T-cell (primary cell): ENCODE measurements at regions not wholly inside any gene's neighbourhood (a gene's known extent, or its start where the extent isn't known, plus 50 kb on each side); places are given as distances from the start of the nearest gene placed in this dataset.

Experiments used
- ATAC-seq, 4 experiments: fragments of 200-7000 bp in 3 of 4; fragments of 150-1000 bp in 1 of 4; cut with Tn5 transposase; replicated peaks in 1 of 4; 1 replicate in 3 of 4; 2 replicates in 1 of 4; pipeline ENCODE4 v1.10.0; 2021; ENCODE audit warnings: moderate library complexity in 3 of 4, mild to moderate bottlenecking in 2 of 4, moderate number of reproducible peaks in 1 of 4
- CTCF ChIA-PET, 2 donors: fragments of 300-600 bp; sonication (Branson Sonifier 250); formaldehyde crosslinking; loops; one replicate each; lab custom pipeline; 2022; ENCODE audit warnings: antibody characterized with exemption in 2 of 2; lab: Charles Lee
- POLR2A ChIA-PET, 2 donors: fragments of 300-600 bp; sonication (Branson Sonifier 250); formaldehyde crosslinking; loops; one replicate each; lab custom pipeline; 2022; ENCODE audit warnings: antibody characterized with exemption in 2 of 2; lab: Charles Lee
- DNase-seq, 35 experiments: peaks; one replicate each; pipeline versions ENCODE4 v3.0.0 to v3.0.0-alpha.2; 2013 to 2023
- H3K27ac ChIP-seq: one replicate; pipeline ENCODE4 v1.5.1; 2013; ENCODE audit warnings: low read length
- H3K27me3 ChIP-seq, 2 experiments: replicated peaks in 1 of 2; 1 replicate in 1 of 2; 2 replicates in 1 of 2; pipeline versions ENCODE4 v1.6.1 to v1.7.0; 2013; ENCODE audit warnings: low read length in 1 of 2, mixed read lengths in 1 of 2; ENCODE audit not compliant: control insufficient read depth in 2 of 2, insufficient read depth in 2 of 2; ENCODE audit errors: extremely low read depth in 1 of 2
- H3K36me3 ChIP-seq, 2 donors: 1 replicate in 1 of 2; 2 replicates in 1 of 2; pipeline versions ENCODE4 v1.6.1 to v1.7.0; 2013; ENCODE audit warnings: low read length in 1 of 2; ENCODE audit not compliant: control insufficient read depth in 2 of 2, insufficient read depth in 1 of 2; ENCODE audit errors: extremely low read depth in 1 of 2
- H3K4me1 ChIP-seq, 2 experiments: 1 replicate in 1 of 2; 2 replicates in 1 of 2; pipeline versions ENCODE4 v1.6.1 to v1.7.0; 2013; ENCODE audit warnings: low read length in 2 of 2, mixed read lengths in 1 of 2; ENCODE audit not compliant: insufficient read depth in 2 of 2, control insufficient read depth in 1 of 2; ENCODE audit errors: extremely low read depth in 1 of 2
- H3K4me3 ChIP-seq, 2 donors: 1 replicate in 1 of 2; 2 replicates in 1 of 2; pipeline versions ENCODE4 v1.5.1 to v1.7.0; 2013; ENCODE audit warnings: mild to moderate bottlenecking in 2 of 2, low read length in 1 of 2, moderate library complexity in 1 of 2; ENCODE audit not compliant: control insufficient read depth in 1 of 2; ENCODE audit errors: extremely low read depth in 1 of 2
- H3K9me3 ChIP-seq: 2 replicates; pipeline ENCODE4 v1.7.0; 2013
- H3K27ac Mint-ChIP-seq, 2 donors: one replicate each; pipeline ENCODE4 v1.8.0; 2020 to 2021; ENCODE audit warnings: mild to moderate bottlenecking in 2 of 2, mixed read lengths in 2 of 2
- H3K27me3 Mint-ChIP-seq, 2 donors: one replicate each; pipeline ENCODE4 v1.8.0; 2021 to 2022; ENCODE audit warnings: mixed read lengths in 2 of 2
- H3K36me3 Mint-ChIP-seq: one replicate; pipeline ENCODE4 v1.8.0; 2021; ENCODE audit warnings: mixed read lengths
- H3K4me1 Mint-ChIP-seq, 3 donors: one replicate each; pipeline ENCODE4 v1.8.0; 2020 to 2022; ENCODE audit warnings: mixed read lengths in 3 of 3, mild to moderate bottlenecking in 1 of 3
- H3K4me3 Mint-ChIP-seq, 3 donors: one replicate each; pipeline ENCODE4 v1.8.0; 2020 to 2022; ENCODE audit warnings: mild to moderate bottlenecking in 3 of 3, mixed read lengths in 3 of 3, moderate library complexity in 3 of 3
- H3K9me3 Mint-ChIP-seq, 3 donors: one replicate each; pipeline ENCODE4 v1.8.0; 2020 to 2022; ENCODE audit warnings: mixed read lengths in 3 of 3
- WGBS: methylation state at CpG from one replicate; pipeline ENCODE4 v1.1.5; 2013; ENCODE audit warnings: missing lambda C conversion rate; ENCODE audit not compliant: insufficient coverage; 5-methylcytosine and 5-hydroxymethylcytosine counted together

GRCh38 chr3:62968128-62968527 is 92.9 kb upstream of the CADPS start:
- ChIA-PET POLR2A (no interaction called here), CTCF (no interaction called here)
- no peaks in the 10 kb centered on the region for H3K36me3 Mint-ChIP-seq
- no peak overlapping the region for H3K4me3 ChIP-seq
- no peaks in the 10 kb centered on the region for H3K27me3 ChIP-seq
- no CpG with 5 or more reads among the region's 3 CpGs for WGBS
- no peaks in the 10 kb centered on the region for H3K4me1 Mint-ChIP-seq
- no peaks in the 10 kb centered on the region for H3K27me3 Mint-ChIP-seq
- DNase-seq (no peak), ATAC-seq (no peak)
- no peaks in the 10 kb centered on the region for H3K4me1 ChIP-seq
- H3K9me3 ChIP-seq, result no peaks in the 10 kb centered on the region
- H3K4me3 Mint-ChIP-seq, result no peak overlapping the region
- no peak overlapping the region for H3K27ac ChIP-seq
- no peaks in the 10 kb centered on the region for H3K36me3 ChIP-seq
- H3K9me3 Mint-ChIP-seq, result peaks cover 0 to 1% (median 0%) of the 10 kb centered on the region in 3 donors
- no peak overlapping the region for H3K27ac Mint-ChIP-seq

DNA sequence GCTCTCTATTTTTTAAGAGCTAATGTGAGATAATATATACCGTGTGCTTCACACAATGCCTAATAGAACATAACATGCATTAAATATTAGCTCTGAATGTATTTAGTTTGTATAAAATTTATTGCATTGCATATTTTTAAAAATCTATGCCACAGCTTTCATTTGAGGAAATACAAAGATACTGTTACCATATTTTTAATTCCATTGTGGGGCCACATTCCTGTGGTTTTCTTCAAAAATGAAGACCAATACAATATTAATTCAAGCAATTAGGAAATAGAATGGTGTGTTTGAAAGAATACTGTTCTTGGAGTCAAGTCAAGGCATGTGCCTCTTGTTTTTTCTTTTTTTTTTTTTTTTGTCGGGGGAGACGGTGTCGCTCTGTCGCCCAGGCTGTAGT is 95.4 kb upstream of the CADPS start:
- WGBS, result no CpG with 5 or more reads among the region's 5 CpGs
- ATAC-seq (no peak), DNase-seq (no peak)
- Histone ChIP-seq H3K27ac (no peak overlapping the region), H3K27me3 (no peaks in the 10 kb centered on the region), H3K36me3 (no peaks in the 10 kb centered on the region), H3K9me3 (no peaks in the 10 kb centered on the region), H3K4me1 (no peaks in the 10 kb centered on the region), H3K4me3 (no peak overlapping the region)
- CTCF ChIA-PET, result no interaction called here
- POLR2A ChIA-PET, result no interaction called here
- Mint-ChIP-seq H3K4me3 (no peak overlapping the region), H3K27me3 (no peaks in the 10 kb centered on the region), H3K9me3 (no peaks in the 10 kb centered on the region), H3K27ac (no peak overlapping the region), H3K4me1 (no peaks in the 10 kb centered on the region), H3K36me3 (no peaks in the 10 kb centered on the region)

DNA sequence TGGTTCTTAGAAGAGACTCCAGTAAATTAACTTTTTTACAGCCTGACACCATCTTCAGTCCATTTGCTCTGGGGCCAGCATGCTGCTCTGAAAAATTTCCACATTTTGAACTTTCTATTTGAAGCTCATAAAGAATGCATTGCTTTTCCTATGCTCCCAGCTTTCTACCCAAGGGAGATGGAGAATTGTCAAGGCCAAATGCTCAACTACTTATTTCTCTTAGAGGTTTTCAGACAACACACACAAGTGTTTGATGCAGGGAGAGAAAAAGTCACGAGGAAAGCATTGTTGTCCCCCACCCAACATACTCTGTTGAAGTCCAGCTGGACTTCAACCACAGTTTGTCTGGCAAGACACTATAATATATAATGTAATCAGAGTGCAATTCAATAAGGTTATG is 100.3 kb upstream of the CADPS start:
- Mint-ChIP-seq H3K27me3 (no peaks in the 10 kb centered on the region), H3K9me3 (peaks cover 0 to 2% (median 0%) of the 10 kb centered on the region in 3 donors), H3K36me3 (no peaks in the 10 kb centered on the region), H3K4me1 (no peaks in the 10 kb centered on the region), H3K4me3 (no peak overlapping the region), H3K27ac (no peak overlapping the region)
- no peaks in the 10 kb centered on the region for H3K27me3 ChIP-seq
- POLR2A ChIA-PET, result no interaction called here
- H3K4me3 ChIP-seq, result no peak overlapping the region
- no peaks in the 10 kb centered on the region for H3K36me3 ChIP-seq
- WGBS, result no CpG with 5 or more reads among the region's 1 CpG
- DNase-seq (no peak), ATAC-seq (no peak)
- no peaks in the 10 kb centered on the region for H3K9me3 ChIP-seq
- no peaks in the 10 kb centered on the region for H3K4me1 ChIP-seq
- H3K27ac ChIP-seq, result no peak overlapping the region
- CTCF ChIA-PET, result no interaction called here

- Mint-ChIP-seq H3K9me3 (peaks cover 0 to 4% (median 0%) of the 10 kb centered on the region in 3 donors), H3K27ac (no peak overlapping the region), H3K4me3 (no peak overlapping the region), H3K27me3 (no peaks in the 10 kb centered on the region), H3K36me3 (no peaks in the 10 kb centered on the region), H3K4me1 (no peaks in the 10 kb centered on the region)
- Histone ChIP-seq H3K9me3 (no peaks in the 10 kb centered on the region), H3K4me3 (no peak overlapping the region), H3K27ac (no peak overlapping the region), H3K27me3 (no peaks in the 10 kb centered on the region), H3K36me3 (no peaks in the 10 kb centered on the region), H3K4me1 (no peaks in the 10 kb centered on the region)
- WGBS, result no CpG with 5 or more reads among the region's 1 CpG
- no peak for DNase-seq
- ChIA-PET CTCF (no interaction called here), POLR2A (no interaction called here)
- no peak for ATAC-seq
Observed at GRCh38 chr3:62981962-62982361, 106.7 kb upstream of the CADPS start.

- Mint-ChIP-seq H3K4me1 (no peaks in the 10 kb centered on the region), H3K9me3 (peaks cover 0 to 7% (median 0%) of the 10 kb centered on the region in 3 donors), H3K4me3 (no peak overlapping the region), H3K27ac (no peak overlapping the region), H3K36me3 (no peaks in the 10 kb centered on the region), H3K27me3 (no peaks in the 10 kb centered on the region)
- Histone ChIP-seq H3K4me3 (no peak overlapping the region), H3K27me3 (no peaks in the 10 kb centered on the region), H3K4me1 (no peaks in the 10 kb centered on the region), H3K36me3 (no peaks in the 10 kb centered on the region), H3K27ac (no peak overlapping the region), H3K9me3 (no peaks in the 10 kb centered on the region)
- WGBS, result 0% methylated on average over 2 of the region's 4 CpGs
- CTCF ChIA-PET, result no interaction called here
- DNase-seq, result no peak
- ATAC-seq, result no peak
- POLR2A ChIA-PET, result no interaction called here
Observed at GRCh38 chr3:62982795-62983455, 107.7 kb upstream of the CADPS start.

- Mint-ChIP-seq H3K4me1 (no peaks in the 10 kb centered on the region), H3K9me3 (peaks cover 0 to 18% (median 0%) of the 10 kb centered on the region in 3 donors), H3K27me3 (no peaks in the 10 kb centered on the region), H3K27ac (no peak overlapping the region), H3K4me3 (no peak overlapping the region), H3K36me3 (no peaks in the 10 kb centered on the region)
- DNase-seq (no peak), ATAC-seq (no peak)
- no CpG with 5 or more reads among the region's 1 CpG for WGBS
- H3K36me3 ChIP-seq, result no peaks in the 10 kb centered on the region
- H3K27ac ChIP-seq, result no peak overlapping the region
- no peak overlapping the region for H3K4me3 ChIP-seq
- no peaks in the 10 kb centered on the region for H3K4me1 ChIP-seq
- POLR2A ChIA-PET, result no interaction called here
- no peaks in the 10 kb centered on the region for H3K9me3 ChIP-seq
- H3K27me3 ChIP-seq, result no peaks in the 10 kb centered on the region
- CTCF ChIA-PET, result no interaction called here
Observed at GRCh38 chr3:62986061-62986460, 110.8 kb upstream of the CADPS start.

DNA sequence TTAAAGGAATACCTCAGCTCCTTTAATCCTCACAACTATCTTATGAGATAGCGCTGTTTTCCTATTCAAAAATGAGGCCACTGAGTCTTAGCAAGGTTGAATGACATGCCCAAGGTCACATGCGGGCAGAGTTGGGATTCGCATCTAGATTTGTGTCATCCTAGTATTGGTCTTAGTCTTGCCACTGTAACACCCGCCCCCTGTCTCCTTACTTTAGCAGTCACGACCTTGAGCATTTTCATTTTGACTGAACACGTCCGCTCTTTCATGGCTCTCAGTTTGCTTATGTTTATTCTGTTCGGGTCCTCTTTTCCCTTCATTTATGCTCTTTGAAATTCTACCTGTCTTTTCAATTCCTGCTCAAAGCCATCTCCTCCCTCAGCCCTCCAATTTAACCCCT is 112.5 kb upstream of the CADPS start:
- Mint-ChIP-seq H3K27me3 (no peaks in the 10 kb centered on the region), H3K9me3 (peaks cover 0 to 18% (median 0%) of the 10 kb centered on the region in 3 donors), H3K27ac (no peak overlapping the region), H3K4me1 (no peaks in the 10 kb centered on the region), H3K36me3 (no peaks in the 10 kb centered on the region), H3K4me3 (no peak overlapping the region)
- DNase-seq (no peak), ATAC-seq (no peak)
- CTCF ChIA-PET, result no interaction called here
- no peaks in the 10 kb centered on the region for H3K4me1 ChIP-seq
- POLR2A ChIA-PET, result no interaction called here
- H3K4me3 ChIP-seq, result no peak overlapping the region
- no peak overlapping the region for H3K27ac ChIP-seq
- no peaks in the 10 kb centered on the region for H3K9me3 ChIP-seq
- no peaks in the 10 kb centered on the region for H3K27me3 ChIP-seq
- WGBS, result 73% methylated on average over 7 of the region's 8 CpGs
- no peaks in the 10 kb centered on the region for H3K36me3 ChIP-seq
